ENCODE measurements at regions not wholly inside any gene's neighbourhood (a gene's known extent, or its start where the extent isn't known, plus 50 kb on each side); places are given as distances from the start of the nearest gene placed in this dataset.

- TF ChIP-seq REST (IDR thresholded peaks at IDR 0.05; ENCODE audit: insufficient read depth in 1 of 2, low read depth in 2 of 2, low read length in 2 of 2) (no peak), SIN3A (IDR thresholded peaks at IDR 0.05; ENCODE audit: borderline replicate concordance, insufficient read depth, low read length) (no peak), TAF1 (IDR thresholded peaks at IDR 0.05; ENCODE audit: borderline replicate concordance, insufficient read depth, low read length) (no peak), POLR2AphosphoS5 (IDR thresholded peaks at IDR 0.05; ENCODE audit: low read depth, low read length) (no peak)
Measured at GRCh38 chr2:107607473-107607872, 219.2 kb upstream of the RGPD4 start.
